ENCODE measurements at regions not wholly inside any gene's neighbourhood (a gene's known extent, or its start where the extent isn't known, plus 50 kb on each side); places are given as distances from the start of the nearest gene placed in this dataset.

GRCh38 chr13:86161257-86161656 lies 362.0 kb upstream of the SLITRK6 start (continued):
- TF ChIP-seq POU5F1 (IDR thresholded peaks at IDR 0.05; ENCODE audit: low read depth, low read length), result no peak
- TF ChIP-seq E2F6 (IDR thresholded peaks at IDR 0.05), result no peak
- TF ChIP-seq TCF12 (IDR thresholded peaks at IDR 0.05; ENCODE audit: low read depth, low read length), result no peak
- TF ChIP-seq RAD21 (IDR thresholded peaks at IDR 0.05 in 1 of 2, conservative IDR thresholded peaks at IDR 0.05 in 1 of 2; ENCODE audit: low read depth in 2 of 2, low read length in 2 of 2), result no peak
- TF ChIP-seq POLR2A (IDR thresholded peaks at IDR 0.05; ENCODE audit: control extremely low read depth in 1 of 2, low read depth in 2 of 2, low read length in 2 of 2), result no peak
- no peak for TF ChIP-seq SAP30 (IDR thresholded peaks at IDR 0.05; ENCODE audit: insufficient read depth, insufficient replicate concordance, low read length)
